RPMI8226 (cell line): ENCODE measurements at regions not wholly inside any gene's neighbourhood (a gene's known extent, or its start where the extent isn't known, plus 50 kb on each side); places are given as distances from the start of the nearest gene placed in this dataset.
A peak's percentile ranks its signal among the peaks of the same experiment; 100 is the strongest.
"Not testable (repeated sequence)": the region's sequence is repeated elsewhere in the genome, so short reads cannot be mapped to it uniquely, and the experiment has no call there.

Experiments used
- DNase-seq: peaks from one replicate; pipeline ENCODE4 v3.0.0-alpha.2; 2015

DNA sequence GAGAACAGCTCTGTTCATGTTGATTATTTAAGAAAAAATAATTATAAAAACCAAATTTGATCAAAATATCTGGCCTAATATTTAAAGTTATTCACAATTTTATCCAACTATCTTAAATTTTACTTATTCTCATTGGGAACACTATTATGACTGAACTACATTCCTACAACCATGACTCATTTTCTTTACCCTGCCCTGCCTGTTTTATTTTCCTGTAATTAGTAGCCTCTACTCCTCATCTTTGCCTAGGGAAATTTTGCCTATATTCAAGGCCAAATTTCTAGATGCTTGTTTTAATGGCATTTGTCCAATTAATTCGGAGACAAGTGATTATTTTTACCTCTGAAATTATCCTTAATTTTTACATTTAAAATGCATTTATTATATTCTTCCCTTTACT is 289.7 kb upstream of the TMEM229A start:
- DNase-seq: no peak

DNA sequence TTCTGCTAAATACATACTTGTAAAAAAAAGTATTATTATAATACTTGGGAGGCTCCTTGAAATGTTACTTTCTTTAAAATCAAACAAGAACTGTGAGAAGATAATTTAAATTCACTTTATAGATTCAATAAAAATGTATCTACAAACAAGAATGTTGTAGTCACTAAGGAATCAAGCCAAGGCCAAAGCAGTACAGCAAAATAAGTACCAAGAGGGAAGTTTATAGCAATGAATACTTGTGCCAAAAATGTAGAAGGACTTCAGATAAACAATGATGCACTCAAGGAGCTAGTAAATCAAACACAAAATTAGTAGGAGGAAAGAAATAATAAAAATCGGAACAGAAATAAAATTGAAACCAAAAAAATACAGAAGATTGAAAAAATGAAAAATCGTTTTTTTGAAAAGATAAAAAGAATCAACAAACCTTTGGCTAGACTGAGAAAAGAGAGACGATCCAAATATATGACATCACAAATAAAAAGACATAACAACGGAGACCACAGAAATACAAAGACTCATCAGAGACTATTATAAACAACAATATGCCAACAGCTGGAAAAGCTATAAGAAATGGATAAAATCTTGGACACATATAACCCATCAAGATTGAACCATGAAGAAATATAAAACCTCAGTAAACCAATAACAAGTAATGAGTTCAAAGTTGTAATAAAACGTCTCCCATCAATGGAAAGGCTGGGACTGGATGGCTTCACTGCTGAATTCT is 286.0 kb upstream of the TMEM229A start:
- no peak for DNase-seq

DNA sequence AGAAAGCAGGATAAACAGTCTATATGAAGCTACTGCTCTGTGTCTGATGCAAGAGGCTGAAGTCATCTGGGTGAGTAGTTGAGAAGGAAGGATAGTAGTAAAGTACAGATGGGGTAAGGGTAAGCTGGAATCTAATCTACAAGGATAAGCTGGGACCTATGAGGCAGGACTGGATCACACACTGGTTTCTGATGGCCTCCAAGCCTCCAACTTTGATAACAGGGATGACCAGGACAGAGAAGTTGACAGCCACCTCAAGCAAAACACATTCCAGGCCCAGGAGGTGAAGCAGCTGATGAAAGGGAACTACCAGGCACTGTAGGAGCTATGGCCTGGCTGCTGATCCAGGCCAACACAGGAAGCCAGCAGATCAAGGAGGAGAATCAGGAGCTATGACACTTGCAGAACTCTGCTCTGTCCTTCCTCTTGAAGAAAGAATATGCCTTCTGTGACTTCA is 278.1 kb upstream of the TMEM229A start:
- DNase-seq: no peak

DNA sequence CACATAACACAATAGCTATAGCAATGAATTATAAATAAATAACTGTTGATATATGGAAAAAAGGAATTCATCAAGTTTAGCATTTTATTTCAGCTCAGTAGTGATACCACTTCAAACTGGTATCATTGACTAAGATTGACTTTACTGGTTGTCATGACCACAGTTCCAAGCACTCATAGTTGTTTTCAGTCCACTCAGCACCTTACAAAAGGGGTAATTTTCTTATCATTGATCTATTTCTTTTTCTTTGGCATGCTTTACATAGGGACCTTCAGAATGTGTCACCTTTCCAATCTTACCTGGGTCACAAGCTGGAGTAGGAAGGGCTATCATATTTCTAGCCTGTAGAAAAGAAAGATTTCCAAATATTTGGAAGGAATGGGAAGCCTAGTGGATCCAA is 275.5 kb upstream of the TMEM229A start:
- no peak for DNase-seq

DNA sequence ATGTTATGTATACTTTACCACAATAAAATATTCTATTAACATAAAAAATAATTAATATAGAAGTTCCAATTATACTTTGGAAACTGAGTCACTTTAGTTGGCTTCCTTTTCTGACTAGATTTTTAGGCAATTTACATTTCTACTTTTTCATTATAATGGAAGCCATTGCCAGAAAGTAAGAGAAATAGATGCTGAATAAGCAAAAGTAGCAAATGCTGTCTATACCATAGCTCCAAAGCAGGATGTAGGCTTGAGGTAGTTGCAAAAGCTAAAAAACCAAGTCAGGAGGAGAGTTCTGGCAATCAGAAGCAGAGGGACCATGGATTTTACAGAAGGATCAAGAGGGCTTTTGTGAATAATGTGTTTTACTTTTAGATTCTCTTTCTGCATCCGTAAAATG is 262.4 kb upstream of the TMEM229A start:
- DNase-seq: no peak

DNA sequence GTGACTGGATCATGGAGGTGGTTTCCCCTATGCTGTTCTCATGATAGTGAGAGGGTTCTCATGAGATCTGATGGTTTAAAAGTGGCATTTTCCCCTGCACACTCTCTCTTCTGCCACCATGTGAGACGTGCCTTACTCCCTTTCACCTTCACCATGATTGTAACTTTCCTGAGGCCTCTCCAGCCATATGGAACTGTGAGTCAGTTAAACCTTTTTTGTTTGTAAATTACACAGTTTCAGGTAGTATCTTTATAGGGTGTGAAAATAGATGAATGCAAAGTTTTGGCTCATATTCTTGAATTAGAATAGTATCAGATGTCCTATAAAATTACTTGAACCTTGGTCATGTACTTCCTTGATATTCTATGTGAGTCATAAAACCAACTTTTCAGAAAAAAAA is 252.1 kb upstream of the TMEM229A start:
- no peak for DNase-seq

DNA sequence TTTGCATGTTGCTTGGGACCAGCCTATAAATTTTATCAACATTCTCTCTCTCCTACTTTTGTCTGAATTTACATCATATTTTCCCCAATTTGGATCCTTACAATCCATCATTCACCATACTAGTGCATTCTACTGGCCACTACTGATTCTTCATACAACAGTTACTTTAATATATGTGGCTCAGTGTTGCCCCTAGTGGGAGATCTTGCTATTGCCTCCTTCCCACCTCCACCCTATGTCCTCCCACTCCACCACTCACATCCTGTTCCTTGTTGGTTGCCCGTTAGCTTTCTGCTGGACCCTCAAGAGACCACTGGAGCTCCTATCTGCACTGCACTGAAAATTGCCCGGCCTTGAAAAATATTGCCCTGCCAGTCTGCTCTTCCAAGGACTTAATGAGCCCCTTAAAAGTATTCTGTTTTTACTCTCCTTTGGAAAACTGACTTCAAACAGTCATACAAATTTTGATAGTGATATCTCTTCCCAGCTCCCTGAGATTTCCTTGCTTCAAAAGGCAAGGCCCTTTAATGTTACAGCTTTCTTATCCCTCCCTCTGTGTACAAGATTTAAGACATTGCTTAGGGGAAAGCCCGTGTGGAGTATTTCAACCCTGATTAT is 243.2 kb upstream of the TMEM229A start:
- peak; percentile 54 for DNase-seq

DNA sequence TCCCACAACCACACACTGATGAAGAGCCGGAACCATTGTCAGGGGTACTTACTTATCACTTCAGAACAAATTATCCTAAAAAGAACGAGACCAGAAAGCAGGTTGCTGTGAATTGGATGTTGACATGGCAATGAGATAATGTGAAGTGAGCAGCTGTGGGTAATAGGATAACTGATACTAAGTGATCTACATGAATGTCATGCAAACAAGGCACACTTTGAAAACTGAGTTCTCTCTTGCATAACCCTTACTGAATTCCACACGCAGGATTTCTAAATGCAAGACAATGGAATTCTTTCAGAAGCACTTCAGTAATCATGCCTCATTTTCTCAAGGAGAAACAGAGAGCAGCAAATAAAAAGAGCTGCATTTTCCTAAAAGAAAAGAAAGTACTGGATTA is 242.5 kb upstream of the TMEM229A start:
- no peak for DNase-seq

DNA sequence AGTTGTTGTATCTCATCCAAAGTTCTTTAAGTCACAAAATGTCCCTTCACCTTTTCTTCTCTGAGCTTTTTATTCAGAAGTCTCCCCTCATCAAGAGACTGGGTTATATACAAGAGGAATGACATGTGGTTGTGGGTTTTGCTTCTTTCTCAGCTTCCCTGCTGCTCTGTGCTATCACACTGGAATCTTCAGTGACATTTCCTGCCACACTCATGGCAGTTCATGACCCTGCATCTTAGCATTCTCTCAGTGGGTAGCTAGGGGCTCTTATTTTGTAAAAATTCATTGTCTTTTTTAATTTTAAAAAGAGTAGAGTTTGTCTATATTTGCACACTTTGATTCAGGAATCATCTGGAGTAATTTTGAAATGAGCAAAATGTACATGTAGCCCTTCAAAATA is 236.9 kb upstream of the TMEM229A start:
- no peak for DNase-seq

DNA sequence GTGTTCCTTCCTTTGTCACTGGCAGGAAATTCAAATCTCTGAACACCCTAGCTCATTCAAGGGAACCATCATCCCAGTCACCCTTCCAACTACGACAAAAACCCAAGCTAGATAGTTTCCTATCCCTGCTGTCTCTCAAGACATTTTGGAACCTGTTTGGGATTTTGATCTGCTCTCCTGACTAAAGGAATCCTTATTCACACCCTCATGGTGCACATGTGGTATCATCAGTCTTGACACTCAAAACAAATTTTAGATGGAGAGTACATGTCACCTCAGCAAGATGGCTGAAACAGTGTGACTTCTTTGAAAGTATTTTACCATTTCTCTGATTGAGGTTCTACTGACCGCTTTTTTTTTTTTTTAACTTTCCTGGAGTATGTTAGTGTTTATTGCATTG is 234.3 kb upstream of the TMEM229A start:
- no peak for DNase-seq

DNA sequence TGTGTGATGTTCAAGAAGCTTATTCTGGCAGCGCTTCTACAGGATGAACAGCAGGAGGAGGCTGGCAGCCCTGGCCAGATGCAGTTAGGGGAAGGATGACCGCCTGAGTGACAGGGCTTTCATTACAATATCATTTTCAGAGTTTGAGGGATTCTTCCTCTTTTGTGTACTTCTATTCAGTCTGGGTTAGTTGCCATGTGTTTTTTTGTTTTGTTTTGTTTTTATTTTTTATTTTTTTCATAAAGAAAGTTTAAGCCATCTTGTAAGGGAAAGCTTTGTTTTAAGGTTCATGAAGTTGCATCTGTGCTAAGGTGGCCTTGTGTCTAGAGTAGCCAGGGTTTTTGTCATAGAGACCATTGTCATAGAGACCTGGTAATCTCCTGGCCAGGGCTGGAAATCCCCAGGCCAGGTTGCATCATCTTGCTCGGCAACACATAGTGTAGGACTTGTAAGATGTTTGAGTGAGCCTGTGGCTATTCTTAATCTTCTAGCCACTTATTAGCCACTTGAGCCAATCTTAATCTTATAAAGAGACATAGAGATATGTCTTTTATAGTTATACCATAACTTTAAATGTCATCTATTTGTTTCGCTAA is 230.5 kb upstream of the TMEM229A start:
- no peak for DNase-seq

DNA sequence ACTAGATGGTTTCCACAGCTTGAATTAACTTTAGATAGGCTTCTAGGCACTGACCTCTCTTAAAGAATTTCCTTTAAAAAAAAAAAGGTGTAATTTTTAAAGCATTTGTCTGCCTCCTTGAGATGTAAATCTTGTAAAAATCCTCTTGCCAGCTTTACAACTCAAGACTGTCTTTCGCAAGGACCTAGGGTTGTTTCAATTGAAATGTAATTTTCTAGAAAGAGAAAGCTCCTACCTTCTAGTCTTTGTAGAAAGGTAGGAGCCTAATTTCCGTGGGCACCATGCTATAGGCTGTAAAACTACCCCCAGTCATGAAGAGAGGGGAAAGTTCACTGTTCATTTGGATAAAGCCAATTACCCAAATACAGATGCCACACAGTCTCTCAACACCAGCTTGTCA is 228.8 kb upstream of the TMEM229A start:
- no peak for DNase-seq

DNA sequence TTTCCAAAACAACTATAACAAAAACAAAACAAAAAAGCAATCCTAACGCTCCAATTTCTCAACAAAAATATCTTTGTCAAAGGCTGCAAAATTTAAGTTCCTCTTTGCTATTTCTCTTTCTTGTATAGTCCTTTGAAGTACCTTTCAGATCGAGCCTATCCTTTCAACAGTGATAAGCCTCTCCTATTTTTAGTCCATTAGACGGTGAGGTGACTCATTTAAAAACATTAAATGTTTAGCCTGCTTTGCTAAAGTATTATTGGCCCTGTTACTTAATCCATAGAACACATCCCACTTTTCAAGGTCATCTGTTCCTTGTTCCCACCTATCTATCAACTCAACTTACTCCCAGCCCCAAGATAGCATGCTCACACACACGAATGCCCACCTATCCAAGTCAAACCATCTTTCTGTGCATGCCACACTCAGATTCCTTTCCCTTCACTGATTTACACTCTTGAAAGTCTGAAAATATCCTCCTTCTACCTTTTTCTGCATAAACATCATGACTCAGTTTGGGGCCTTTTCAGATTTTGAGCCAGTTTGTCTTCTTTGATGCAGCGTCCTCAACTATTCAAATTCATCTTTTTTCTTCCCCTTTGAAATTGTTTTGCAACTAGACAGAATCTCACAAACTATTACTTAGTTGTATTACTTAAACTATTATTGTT is 224.9 kb upstream of the TMEM229A start:
- DNase-seq: no peak

DNA sequence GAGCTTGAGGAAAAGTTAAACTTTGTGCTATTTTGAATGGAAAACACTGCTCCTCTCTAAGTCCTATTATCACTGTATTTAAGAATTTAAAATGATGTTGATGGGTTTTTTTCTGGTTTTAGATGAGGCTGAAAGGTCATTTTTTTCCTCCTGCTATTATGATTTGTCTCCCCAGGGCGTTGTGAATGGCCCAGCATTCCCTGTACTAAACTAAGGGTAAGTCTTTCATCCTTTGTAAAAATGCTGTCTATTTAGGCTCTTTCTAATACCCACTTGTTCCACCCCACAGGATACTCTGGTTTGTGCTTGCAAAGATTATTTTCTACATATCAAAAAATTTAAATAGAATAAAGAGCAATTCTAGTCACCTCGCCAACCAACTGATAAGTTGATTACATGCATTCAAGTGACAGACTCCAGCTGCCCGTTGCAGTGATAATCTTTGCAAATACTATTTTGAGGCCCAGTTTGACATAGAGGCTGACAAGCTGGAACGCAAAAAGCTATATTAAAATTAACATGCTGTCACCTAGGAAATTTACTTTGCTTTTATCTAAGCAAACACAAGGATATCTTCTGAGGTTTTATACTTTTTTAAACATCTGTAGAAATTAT is 222.3 kb upstream of the TMEM229A start:
- DNase-seq: no peak

DNA sequence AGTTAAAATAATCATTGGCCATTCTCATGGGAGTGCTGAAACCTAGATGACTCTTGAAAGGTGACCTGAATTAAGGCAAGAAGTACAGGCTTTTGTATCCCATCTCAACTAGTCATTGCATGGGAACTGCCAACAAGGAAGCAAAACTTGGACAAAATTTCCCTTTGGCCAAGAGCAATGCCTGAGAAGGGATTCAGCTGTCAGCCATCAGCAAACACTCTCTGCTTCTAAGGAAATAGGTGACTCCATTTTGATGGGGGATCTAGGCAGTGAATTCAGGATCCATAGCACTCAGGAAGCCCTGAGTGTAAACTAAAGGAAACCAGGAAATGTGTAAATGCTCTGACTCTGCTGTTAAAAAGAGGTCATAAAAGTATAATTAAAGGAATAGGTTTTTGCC is 221.5 kb upstream of the TMEM229A start:
- no peak for DNase-seq

DNA sequence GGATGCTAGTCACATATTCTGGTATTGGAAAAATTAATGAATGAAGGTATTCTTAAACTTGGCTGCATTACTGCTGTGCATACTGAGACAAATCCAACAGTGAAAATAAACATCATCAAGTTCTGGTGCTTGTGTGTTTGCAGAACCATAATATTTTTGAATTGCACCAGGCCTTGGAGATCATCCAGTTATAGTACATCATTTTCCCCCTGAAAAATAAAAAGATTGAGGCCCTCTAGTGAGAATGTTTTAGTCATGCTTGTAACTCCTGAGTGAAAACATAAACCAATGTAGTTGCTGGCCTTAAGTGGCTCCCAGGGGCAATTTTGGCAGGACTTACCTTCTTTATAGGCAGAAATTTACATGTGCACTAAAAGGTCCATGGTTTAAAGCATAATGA is 218.8 kb upstream of the TMEM229A start:
- DNase-seq: no peak

DNA sequence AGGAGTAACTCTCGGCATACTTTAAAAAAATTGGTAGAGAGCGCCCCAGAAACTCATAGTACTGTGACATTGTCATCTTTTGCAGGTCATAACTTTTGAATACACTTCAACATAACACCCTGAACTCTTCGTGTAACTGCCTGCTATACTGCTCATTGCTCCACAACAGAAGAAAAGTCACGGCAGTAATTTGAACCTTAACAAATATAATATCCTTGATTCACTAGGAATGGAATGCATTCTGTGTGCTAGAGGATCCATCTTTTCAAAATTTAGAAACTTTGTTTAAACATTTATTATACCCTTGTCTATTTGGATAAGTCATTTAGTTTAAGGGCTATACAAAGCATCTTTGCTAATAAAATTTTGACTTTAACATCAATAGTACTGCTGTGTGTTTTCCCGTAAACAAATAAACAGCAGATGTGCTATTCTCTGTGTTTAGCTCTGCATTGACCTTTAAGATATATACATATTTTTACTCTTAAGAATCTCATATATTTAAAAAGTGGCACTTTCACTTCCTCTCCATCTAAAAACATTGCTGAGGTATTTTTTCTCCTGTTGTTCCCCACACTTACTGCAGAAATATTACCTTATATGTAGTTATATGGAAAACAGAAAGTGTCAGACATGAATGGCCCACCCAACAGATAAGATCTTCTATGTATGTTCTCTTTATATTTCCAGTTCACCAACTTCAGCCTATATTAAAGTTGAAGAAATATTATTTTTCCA is 217.6 kb upstream of the TMEM229A start:
- DNase-seq: no peak

DNA sequence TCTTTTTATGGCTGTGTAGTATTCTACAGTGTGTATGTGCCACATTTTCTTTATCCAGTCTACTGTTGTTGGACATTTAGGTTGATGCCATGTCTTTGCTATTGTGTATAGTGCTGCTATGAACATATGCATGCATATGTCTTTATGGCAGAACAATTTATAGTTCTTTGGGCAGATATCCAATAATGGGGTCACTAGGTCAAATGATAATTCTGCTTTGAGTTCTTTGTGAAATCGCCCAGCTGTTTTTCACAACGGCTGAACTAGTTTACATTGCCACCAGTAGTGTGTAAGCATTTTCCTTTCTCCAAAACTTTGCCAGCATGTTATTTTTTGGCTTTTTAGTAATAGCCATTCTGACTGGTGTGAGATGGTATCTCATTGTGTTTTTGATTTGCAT is 214.8 kb upstream of the TMEM229A start:
- DNase-seq: no peak

DNA sequence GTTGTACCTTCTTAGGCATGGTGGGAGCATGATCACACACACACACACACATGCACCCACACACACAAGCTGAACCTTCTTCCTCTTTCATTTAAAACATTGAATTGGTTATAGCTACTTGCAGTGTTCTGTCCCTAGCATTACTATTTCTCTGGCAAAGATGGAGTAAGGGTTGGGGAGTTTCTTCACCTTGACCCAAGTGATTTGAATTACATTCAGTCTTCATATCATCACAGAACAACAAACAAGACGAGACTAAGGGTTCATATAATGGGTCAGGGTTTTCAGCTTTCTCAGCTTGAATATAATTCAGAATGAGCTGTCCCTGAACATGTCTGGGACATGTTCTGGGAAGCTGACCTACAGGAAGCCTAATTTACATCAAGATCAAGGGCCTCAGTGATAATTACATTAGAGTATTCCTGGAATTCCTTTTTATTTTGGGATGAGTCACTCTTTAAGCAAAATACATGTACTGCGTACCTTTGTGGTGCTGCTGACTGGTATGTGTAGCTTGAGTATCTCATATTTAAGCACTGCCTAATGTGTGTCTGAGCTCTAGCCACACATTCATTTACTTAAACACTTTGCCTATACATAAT is 213.5 kb upstream of the TMEM229A start:
- DNase-seq: no peak

DNA sequence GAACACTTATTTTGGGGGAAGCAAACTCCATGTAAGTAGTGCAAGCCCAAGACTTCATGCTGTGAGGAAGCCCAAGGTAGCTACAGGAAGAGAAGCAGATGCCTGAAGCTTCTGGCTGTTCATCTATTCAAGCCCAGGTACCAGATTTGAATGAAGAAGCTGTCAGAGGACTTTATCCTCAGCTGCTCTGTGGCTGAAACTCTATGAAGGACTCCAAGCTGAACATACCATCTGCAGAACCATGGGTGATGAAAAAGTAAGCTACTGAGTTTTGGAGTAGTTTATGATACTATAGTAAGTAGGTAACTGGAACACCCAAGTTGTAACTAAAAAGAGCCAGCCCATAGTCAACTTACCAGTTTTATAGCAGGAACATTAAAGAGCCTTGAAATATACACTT is 211.6 kb upstream of the TMEM229A start:
- not testable (repeated sequence) for DNase-seq

DNA sequence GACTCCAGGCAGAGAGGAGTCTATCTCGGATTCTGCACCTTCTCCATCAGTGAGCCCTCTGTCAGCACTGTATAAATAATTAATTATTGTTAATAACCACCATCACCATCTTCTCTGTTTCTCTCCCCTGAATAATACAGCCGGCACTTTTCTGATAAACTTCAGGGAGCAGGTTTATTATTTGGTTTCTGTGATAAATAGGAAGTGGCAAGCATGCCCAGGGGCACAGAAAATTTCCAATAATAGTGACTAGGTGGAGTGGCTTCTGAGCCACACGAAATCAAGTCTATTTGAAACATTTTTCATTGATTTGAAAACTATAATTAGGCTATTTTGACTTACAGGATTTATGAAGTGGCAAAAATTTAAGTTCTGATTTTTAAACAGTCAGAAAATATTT is 186.8 kb upstream of the TMEM229A start:
- no peak for DNase-seq

DNA sequence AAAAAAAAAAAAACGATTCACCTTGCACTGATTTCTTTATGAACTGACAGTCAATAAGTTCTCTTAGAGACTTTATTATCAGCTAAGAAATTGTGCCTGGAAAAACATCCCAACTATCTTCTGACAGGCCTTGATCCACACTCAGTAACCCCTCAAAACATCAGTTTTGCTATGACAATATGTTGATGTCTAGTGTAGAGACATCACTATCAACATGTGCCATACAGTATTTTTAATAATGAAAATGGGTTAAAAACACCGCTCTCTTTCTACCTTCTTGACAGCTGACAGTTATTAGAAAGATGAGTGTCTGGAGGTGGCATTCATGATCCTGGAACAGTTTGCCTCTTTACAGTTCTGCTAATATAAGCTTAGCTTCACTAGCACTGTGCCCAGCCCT is 175.8 kb upstream of the TMEM229A start:
- no peak for DNase-seq
